ENCODE measurements at regions not wholly inside any gene's neighbourhood (a gene's known extent, or its start where the extent isn't known, plus 50 kb on each side); places are given as distances from the start of the nearest gene placed in this dataset.

GRCh38 chr7:1322240-1323110 lies 89.8 kb downstream of the UNCX start:
- Histone ChIP-seq H3K36me3 (ENCODE audit: insufficient read depth, low read length) (no peaks in the 10 kb centered on the region), H3K9me3 (ENCODE audit: control insufficient read depth, insufficient read depth, low read length) (no peaks in the 10 kb centered on the region), H3K9ac (ENCODE audit: low read depth, low read length) (no peak overlapping the region)

GRCh38 chr7:1323178-1324027 lies 90.7 kb downstream of the UNCX start:
- no peaks in the 10 kb centered on the region for H3K4me1 ChIP-seq (ENCODE audit: insufficient read depth, low read length)
- no peak overlapping the region for H3K9ac ChIP-seq (ENCODE audit: low read depth, low read length)
- H3K36me3 ChIP-seq (ENCODE audit: insufficient read depth, low read length), result no peaks in the 10 kb centered on the region
- no peaks in the 10 kb centered on the region for H3K9me3 ChIP-seq (ENCODE audit: control insufficient read depth, insufficient read depth, low read length)

More at GRCh38 chr7:1322240-1323110, 89.8 kb downstream of the UNCX start:
- no peaks in the 10 kb centered on the region for H3K4me1 ChIP-seq (ENCODE audit: insufficient read depth, low read length)

GRCh38 chr7:1324028-1324900 lies 91.6 kb downstream of the UNCX start:
- Histone ChIP-seq H3K9me3 (ENCODE audit: control insufficient read depth, insufficient read depth, low read length) (no peaks in the 10 kb centered on the region), H3K4me1 (ENCODE audit: insufficient read depth, low read length) (no peaks in the 10 kb centered on the region), H3K36me3 (ENCODE audit: insufficient read depth, low read length) (no peaks in the 10 kb centered on the region), H3K9ac (ENCODE audit: low read depth, low read length) (no peak overlapping the region)

GRCh38 chr7:1325246-1325645 lies 92.6 kb downstream of the UNCX start:
- H3K9ac ChIP-seq (ENCODE audit: low read depth, low read length), result no peak overlapping the region
- H3K36me3 ChIP-seq (ENCODE audit: insufficient read depth, low read length), result no peaks in the 10 kb centered on the region
- no peaks in the 10 kb centered on the region for H3K4me1 ChIP-seq (ENCODE audit: insufficient read depth, low read length)
- no peaks in the 10 kb centered on the region for H3K9me3 ChIP-seq (ENCODE audit: control insufficient read depth, insufficient read depth, low read length)

GRCh38 chr7:1325646-1326510 lies 93.2 kb downstream of the UNCX start:
- no peaks in the 10 kb centered on the region for H3K4me1 ChIP-seq (ENCODE audit: insufficient read depth, low read length)
- H3K36me3 ChIP-seq (ENCODE audit: insufficient read depth, low read length), result no peaks in the 10 kb centered on the region
- H3K9ac ChIP-seq (ENCODE audit: low read depth, low read length), result no peak overlapping the region
- H3K9me3 ChIP-seq (ENCODE audit: control insufficient read depth, insufficient read depth, low read length), result no peaks in the 10 kb centered on the region

GRCh38 chr7:1326511-1326785 lies 93.8 kb downstream of the UNCX start:
- no peaks in the 10 kb centered on the region for H3K9me3 ChIP-seq (ENCODE audit: control insufficient read depth, insufficient read depth, low read length)
- H3K36me3 ChIP-seq (ENCODE audit: insufficient read depth, low read length), result no peaks in the 10 kb centered on the region
- H3K4me1 ChIP-seq (ENCODE audit: insufficient read depth, low read length), result no peaks in the 10 kb centered on the region
- H3K9ac ChIP-seq (ENCODE audit: low read depth, low read length), result no peak overlapping the region

GRCh38 chr7:1329261-1329660 lies 96.6 kb downstream of the UNCX start:
- H3K4me1 ChIP-seq (ENCODE audit: insufficient read depth, low read length), result no peaks in the 10 kb centered on the region; the same call in 1 of the 2 replicates
- H3K36me3 ChIP-seq (ENCODE audit: insufficient read depth, low read length), result no peaks in the 10 kb centered on the region
- no peaks in the 10 kb centered on the region for H3K9me3 ChIP-seq (ENCODE audit: control insufficient read depth, insufficient read depth, low read length)
- no peak overlapping the region for H3K9ac ChIP-seq (ENCODE audit: low read depth, low read length)

- Histone ChIP-seq H3K4me1 (ENCODE audit: insufficient read depth, low read length) (no peaks in the 10 kb centered on the region; the same call in 1 of the 2 replicates), H3K36me3 (ENCODE audit: insufficient read depth, low read length) (no peaks in the 10 kb centered on the region), H3K9me3 (ENCODE audit: control insufficient read depth, insufficient read depth, low read length) (no peaks in the 10 kb centered on the region), H3K9ac (ENCODE audit: low read depth, low read length) (no peak overlapping the region)
Measured at GRCh38 chr7:1329966-1330800, 97.5 kb downstream of the UNCX start.

GRCh38 chr7:1330801-1331425 lies 98.2 kb downstream of the UNCX start:
- Histone ChIP-seq H3K36me3 (ENCODE audit: insufficient read depth, low read length) (no peaks in the 10 kb centered on the region), H3K9ac (ENCODE audit: low read depth, low read length) (no peak overlapping the region), H3K9me3 (ENCODE audit: control insufficient read depth, insufficient read depth, low read length) (peaks cover under 1% of the 10 kb centered on the region; the same call in 1 of the 2 replicates), H3K4me1 (ENCODE audit: insufficient read depth, low read length) (no peaks in the 10 kb centered on the region; the same call in 1 of the 2 replicates)

- Histone ChIP-seq H3K9ac (ENCODE audit: low read depth, low read length) (no peak overlapping the region), H3K36me3 (ENCODE audit: insufficient read depth, low read length) (no peaks in the 10 kb centered on the region), H3K4me1 (ENCODE audit: insufficient read depth, low read length) (no peaks in the 10 kb centered on the region; the same call in 1 of the 2 replicates), H3K9me3 (ENCODE audit: control insufficient read depth, insufficient read depth, low read length) (peaks cover 5% of the 10 kb centered on the region; the same call in 1 of the 2 replicates)
Measured at GRCh38 chr7:1331561-1332467, 99.1 kb downstream of the UNCX start.

- H3K9ac ChIP-seq (ENCODE audit: low read depth, low read length), result no peak overlapping the region
- H3K9me3 ChIP-seq (ENCODE audit: control insufficient read depth, insufficient read depth, low read length), result peaks cover 5% of the 10 kb centered on the region; the same call in 1 of the 2 replicates
- no peaks in the 10 kb centered on the region for H3K36me3 ChIP-seq (ENCODE audit: insufficient read depth, low read length)
- no peaks in the 10 kb centered on the region; the same call in 1 of the 2 replicates for H3K4me1 ChIP-seq (ENCODE audit: insufficient read depth, low read length)
Measured at GRCh38 chr7:1336509-1336908, 103.8 kb downstream of the UNCX start.

GRCh38 chr7:1339611-1340010 lies 106.9 kb downstream of the UNCX start:
- H3K9ac ChIP-seq (ENCODE audit: low read depth, low read length), result no peak overlapping the region
- no peaks in the 10 kb centered on the region for H3K36me3 ChIP-seq (ENCODE audit: insufficient read depth, low read length)
- H3K4me1 ChIP-seq (ENCODE audit: insufficient read depth, low read length), result no peaks in the 10 kb centered on the region
- peaks cover 5% of the 10 kb centered on the region; the same call in 1 of the 2 replicates for H3K9me3 ChIP-seq (ENCODE audit: control insufficient read depth, insufficient read depth, low read length)
